H1 (cell line): ENCODE measurements at regions not wholly inside any gene's neighbourhood (a gene's known extent, or its start where the extent isn't known, plus 50 kb on each side); places are given as distances from the start of the nearest gene placed in this dataset.

Experiments used
- EGR1 ChIP-seq: IDR thresholded peaks from 2 replicates; pipeline ENCODE4 v1.6.1; 2011; ENCODE audit warnings: low read depth, low read length, borderline replicate concordance
- EZH2 ChIP-seq: fragments of 200-600 bp; sonication (generic); IDR thresholded peaks from 2 replicates; pipeline ENCODE4 v1.7.1; 2012; ENCODE audit warnings: low read depth, mild to moderate bottlenecking, moderate library complexity, low read length, inconsistent platforms; ENCODE audit not compliant: severe bottlenecking
- GTF2F1 ChIP-seq: IDR thresholded peaks from 2 replicates; pipeline ENCODE4 v1.6.1; 2012; ENCODE audit warnings: low read depth, low read length, improper control_type of control experiment, borderline replicate concordance
- POLR2A ChIP-seq, 2 experiments: IDR thresholded peaks; 1 replicate in 1 of 2; 2 replicates in 1 of 2; pipeline ENCODE4 v1.6.1; 2011; ENCODE audit warnings: low read depth in 2 of 2, low read length in 2 of 2, mild to moderate bottlenecking in 2 of 2; ENCODE audit errors: control extremely low read depth in 1 of 2
- RBBP5 ChIP-seq: IDR thresholded peaks from 2 replicates; pipeline ENCODE4 v1.7.1; 2012; ENCODE audit warnings: low read depth, mild to moderate bottlenecking, inconsistent platforms, low read length, moderate library complexity, borderline replicate concordance
- SIRT6 ChIP-seq: IDR thresholded peaks from one replicate; pipeline ENCODE4 v1.7.1; 2012; ENCODE audit warnings: low read length, inconsistent platforms
- TF ChIP-seq, protein P1 (sequence below): fragments of 300-600 bp; sonication (generic); IDR thresholded peaks from 2 replicates; pipeline ENCODE4 v1.7.1; 2012; ENCODE audit warnings: low read length, moderate library complexity, mild to moderate bottlenecking, inconsistent platforms; ENCODE audit not compliant: insufficient replicate concordance
- TF ChIP-seq, protein P2 (sequence below): IDR thresholded peaks from 2 replicates; pipeline ENCODE4 v1.6.1; 2012; ENCODE audit warnings: low read length, inconsistent platforms

DNA sequence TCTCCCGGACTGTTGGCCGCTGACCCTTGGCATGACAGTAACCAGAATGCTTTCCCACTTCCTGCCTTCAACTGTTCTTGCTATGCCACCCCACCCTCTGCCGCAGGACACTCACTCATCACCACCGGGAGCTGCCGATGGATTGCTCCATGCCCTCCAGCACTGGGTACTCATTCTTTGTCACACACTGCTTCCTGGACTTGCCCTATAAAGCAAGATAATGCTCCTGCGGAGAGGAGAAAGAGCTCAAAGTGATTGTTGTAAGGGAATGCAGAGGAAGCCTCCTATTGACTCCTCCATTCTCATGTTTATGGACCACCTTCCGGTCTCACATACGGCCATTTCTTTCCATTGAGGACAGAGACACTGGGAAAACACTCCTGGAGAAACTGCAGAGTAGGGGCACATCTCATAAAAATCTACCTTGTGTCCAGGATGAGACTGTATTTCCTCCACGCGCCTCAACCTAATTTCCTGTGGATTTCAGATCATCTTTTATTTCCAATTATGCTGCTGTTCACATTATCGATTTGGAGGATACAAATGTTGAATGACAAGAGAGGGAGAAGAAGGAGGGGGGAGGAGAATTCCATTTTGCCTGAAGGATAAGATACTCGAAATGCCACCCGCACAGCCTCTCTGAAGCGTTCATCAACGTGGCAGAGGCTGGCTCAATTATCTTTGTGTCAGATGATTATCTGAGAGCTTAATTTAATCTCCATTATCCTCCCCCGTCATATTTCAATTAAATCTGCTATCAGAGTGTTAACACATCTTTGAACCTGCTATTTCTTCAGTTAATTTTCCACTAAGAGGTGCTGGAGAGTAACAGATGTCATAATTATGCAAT lies 486.1 kb upstream of the SALL1 start (continued):
- TF ChIP-seq, protein P1, sequence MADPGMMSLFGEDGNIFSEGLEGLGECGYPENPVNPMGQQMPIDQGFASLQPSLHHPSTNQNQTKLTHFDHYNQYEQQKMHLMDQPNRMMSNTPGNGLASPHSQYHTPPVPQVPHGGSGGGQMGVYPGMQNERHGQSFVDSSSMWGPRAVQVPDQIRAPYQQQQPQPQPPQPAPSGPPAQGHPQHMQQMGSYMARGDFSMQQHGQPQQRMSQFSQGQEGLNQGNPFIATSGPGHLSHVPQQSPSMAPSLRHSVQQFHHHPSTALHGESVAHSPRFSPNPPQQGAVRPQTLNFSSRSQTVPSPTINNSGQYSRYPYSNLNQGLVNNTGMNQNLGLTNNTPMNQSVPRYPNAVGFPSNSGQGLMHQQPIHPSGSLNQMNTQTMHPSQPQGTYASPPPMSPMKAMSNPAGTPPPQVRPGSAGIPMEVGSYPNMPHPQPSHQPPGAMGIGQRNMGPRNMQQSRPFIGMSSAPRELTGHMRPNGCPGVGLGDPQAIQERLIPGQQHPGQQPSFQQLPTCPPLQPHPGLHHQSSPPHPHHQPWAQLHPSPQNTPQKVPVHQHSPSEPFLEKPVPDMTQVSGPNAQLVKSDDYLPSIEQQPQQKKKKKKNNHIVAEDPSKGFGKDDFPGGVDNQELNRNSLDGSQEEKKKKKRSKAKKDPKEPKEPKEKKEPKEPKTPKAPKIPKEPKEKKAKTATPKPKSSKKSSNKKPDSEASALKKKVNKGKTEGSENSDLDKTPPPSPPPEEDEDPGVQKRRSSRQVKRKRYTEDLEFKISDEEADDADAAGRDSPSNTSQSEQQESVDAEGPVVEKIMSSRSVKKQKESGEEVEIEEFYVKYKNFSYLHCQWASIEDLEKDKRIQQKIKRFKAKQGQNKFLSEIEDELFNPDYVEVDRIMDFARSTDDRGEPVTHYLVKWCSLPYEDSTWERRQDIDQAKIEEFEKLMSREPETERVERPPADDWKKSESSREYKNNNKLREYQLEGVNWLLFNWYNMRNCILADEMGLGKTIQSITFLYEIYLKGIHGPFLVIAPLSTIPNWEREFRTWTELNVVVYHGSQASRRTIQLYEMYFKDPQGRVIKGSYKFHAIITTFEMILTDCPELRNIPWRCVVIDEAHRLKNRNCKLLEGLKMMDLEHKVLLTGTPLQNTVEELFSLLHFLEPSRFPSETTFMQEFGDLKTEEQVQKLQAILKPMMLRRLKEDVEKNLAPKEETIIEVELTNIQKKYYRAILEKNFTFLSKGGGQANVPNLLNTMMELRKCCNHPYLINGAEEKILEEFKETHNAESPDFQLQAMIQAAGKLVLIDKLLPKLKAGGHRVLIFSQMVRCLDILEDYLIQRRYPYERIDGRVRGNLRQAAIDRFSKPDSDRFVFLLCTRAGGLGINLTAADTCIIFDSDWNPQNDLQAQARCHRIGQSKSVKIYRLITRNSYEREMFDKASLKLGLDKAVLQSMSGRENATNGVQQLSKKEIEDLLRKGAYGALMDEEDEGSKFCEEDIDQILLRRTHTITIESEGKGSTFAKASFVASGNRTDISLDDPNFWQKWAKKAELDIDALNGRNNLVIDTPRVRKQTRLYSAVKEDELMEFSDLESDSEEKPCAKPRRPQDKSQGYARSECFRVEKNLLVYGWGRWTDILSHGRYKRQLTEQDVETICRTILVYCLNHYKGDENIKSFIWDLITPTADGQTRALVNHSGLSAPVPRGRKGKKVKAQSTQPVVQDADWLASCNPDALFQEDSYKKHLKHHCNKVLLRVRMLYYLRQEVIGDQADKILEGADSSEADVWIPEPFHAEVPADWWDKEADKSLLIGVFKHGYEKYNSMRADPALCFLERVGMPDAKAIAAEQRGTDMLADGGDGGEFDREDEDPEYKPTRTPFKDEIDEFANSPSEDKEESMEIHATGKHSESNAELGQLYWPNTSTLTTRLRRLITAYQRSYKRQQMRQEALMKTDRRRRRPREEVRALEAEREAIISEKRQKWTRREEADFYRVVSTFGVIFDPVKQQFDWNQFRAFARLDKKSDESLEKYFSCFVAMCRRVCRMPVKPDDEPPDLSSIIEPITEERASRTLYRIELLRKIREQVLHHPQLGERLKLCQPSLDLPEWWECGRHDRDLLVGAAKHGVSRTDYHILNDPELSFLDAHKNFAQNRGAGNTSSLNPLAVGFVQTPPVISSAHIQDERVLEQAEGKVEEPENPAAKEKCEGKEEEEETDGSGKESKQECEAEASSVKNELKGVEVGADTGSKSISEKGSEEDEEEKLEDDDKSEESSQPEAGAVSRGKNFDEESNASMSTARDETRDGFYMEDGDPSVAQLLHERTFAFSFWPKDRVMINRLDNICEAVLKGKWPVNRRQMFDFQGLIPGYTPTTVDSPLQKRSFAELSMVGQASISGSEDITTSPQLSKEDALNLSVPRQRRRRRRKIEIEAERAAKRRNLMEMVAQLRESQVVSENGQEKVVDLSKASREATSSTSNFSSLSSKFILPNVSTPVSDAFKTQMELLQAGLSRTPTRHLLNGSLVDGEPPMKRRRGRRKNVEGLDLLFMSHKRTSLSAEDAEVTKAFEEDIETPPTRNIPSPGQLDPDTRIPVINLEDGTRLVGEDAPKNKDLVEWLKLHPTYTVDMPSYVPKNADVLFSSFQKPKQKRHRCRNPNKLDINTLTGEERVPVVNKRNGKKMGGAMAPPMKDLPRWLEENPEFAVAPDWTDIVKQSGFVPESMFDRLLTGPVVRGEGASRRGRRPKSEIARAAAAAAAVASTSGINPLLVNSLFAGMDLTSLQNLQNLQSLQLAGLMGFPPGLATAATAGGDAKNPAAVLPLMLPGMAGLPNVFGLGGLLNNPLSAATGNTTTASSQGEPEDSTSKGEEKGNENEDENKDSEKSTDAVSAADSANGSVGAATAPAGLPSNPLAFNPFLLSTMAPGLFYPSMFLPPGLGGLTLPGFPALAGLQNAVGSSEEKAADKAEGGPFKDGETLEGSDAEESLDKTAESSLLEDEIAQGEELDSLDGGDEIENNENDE = no peak
- TF ChIP-seq EZH2 = no peak
- no peak for TF ChIP-seq SIRT6
- TF ChIP-seq, protein P2, sequence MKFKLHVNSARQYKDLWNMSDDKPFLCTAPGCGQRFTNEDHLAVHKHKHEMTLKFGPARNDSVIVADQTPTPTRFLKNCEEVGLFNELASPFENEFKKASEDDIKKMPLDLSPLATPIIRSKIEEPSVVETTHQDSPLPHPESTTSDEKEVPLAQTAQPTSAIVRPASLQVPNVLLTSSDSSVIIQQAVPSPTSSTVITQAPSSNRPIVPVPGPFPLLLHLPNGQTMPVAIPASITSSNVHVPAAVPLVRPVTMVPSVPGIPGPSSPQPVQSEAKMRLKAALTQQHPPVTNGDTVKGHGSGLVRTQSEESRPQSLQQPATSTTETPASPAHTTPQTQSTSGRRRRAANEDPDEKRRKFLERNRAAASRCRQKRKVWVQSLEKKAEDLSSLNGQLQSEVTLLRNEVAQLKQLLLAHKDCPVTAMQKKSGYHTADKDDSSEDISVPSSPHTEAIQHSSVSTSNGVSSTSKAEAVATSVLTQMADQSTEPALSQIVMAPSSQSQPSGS = 0 out of 2 replicates have a peak, but pooled peaks have one; percentile 52
- 0 out of 3 replicates have a peak, but pooled peaks of 1 of the 2 experiments have one; percentile 41 for TF ChIP-seq POLR2A (IDR thresholded peaks at IDR 0.05; ENCODE audit: control extremely low read depth in 1 of 2, low read depth in 2 of 2, low read length in 2 of 2)
- TF ChIP-seq GTF2F1 = no peak
- 0 out of 2 replicates have a peak, but pooled peaks have one; percentile 15 for TF ChIP-seq RBBP5
- no peak for TF ChIP-seq EGR1
